ENCODE measurements at regions not wholly inside any gene's neighbourhood (a gene's known extent, or its start where the extent isn't known, plus 50 kb on each side); places are given as distances from the start of the nearest gene placed in this dataset.

DNA sequence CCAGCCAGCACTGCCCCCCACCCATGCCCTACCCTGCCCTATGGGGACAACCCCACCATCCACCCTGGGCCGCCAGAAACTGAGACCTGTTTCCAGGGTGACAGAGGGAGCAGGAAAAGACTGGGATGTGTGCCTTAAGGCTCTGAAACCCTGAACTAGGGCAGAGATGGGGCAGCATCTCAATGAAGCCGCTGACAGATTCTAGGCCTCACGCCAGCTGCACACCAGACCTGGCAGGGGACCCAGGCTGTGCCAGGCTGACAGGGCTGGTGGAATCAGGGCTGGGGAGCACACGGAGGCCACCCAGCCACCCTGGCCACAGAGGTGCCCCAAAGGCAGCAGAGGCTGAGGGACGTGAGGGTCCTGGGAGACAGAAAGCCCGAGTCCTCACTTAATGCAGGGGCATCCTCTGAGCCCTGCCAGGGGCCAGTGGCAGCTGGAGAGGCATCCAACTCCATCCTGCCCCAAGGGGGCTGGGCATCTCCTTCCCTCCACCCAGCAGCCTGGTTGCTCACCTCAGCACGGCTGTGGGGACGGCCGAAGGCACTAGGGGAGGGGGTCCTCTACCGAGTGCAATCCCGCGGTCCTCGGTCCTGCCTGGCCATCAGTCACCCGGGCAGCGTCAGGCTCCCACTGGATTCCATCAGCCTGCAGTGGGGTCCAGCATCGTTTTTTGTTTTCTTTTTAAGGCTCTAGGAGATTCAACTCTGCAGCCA is 169.2 kb downstream of the ZFP36L2 start:
- TF ChIP-seq, protein P1, sequence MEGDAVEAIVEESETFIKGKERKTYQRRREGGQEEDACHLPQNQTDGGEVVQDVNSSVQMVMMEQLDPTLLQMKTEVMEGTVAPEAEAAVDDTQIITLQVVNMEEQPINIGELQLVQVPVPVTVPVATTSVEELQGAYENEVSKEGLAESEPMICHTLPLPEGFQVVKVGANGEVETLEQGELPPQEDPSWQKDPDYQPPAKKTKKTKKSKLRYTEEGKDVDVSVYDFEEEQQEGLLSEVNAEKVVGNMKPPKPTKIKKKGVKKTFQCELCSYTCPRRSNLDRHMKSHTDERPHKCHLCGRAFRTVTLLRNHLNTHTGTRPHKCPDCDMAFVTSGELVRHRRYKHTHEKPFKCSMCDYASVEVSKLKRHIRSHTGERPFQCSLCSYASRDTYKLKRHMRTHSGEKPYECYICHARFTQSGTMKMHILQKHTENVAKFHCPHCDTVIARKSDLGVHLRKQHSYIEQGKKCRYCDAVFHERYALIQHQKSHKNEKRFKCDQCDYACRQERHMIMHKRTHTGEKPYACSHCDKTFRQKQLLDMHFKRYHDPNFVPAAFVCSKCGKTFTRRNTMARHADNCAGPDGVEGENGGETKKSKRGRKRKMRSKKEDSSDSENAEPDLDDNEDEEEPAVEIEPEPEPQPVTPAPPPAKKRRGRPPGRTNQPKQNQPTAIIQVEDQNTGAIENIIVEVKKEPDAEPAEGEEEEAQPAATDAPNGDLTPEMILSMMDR (IDR thresholded peaks at IDR 0.05; ENCODE audit: insufficient read depth, low read length): no peak
- TF ChIP-seq POLR2AphosphoS5 (IDR thresholded peaks at IDR 0.05; ENCODE audit: low read depth): no peak
